ENCODE measurements at regions not wholly inside any gene's neighbourhood (a gene's known extent, or its start where the extent isn't known, plus 50 kb on each side); places are given as distances from the start of the nearest gene placed in this dataset.

DNA sequence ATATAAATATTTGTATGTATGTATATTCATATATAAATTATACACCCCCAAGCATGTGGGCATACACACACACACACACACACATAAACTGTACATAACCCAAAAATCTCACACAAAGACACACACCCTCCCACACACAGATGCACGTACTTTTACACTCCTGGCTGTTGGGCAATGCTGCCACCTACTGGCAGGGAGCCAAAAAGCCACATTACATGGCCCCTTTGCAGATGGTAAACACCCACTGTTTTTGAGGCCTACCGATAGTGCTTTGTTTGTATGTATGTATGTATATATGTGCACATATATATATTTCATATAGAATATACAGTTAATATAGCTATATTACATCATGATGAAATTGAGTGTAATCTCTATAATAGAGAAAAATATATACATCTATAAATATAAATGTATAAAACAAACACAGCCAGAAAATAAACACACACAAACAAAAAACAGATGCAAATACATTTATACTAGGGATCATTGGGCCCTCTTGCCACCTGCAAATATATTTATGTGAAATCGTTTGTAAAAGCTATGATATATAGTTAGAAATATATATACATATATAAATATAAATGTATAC, 120.1 kb upstream of the ACBD5 start:
- Histone ChIP-seq H3K9ac (replicated peaks; ENCODE audit: extremely low read depth, insufficient read depth, low read length) (no peak overlapping the region), H3K4me3 (replicated peaks in 1 of 3; ENCODE audit: insufficient read depth in 1 of 3, low read depth in 1 of 3, low read length in 3 of 3) (no peak overlapping the region), H3K27ac (ENCODE audit: insufficient read depth, low read depth, low read length) (no peak overlapping the region), H3K9me3 (replicated peaks; ENCODE audit: control insufficient read depth, insufficient read depth, low read length) (no peaks in the 10 kb centered on the region), H3K27me3 (ENCODE audit: control insufficient read depth in 2 of 2, insufficient read depth in 2 of 2, low read length in 2 of 2) (peaks cover 0 to 2% of the 10 kb centered on the region in 2 experiments), H3K4me2 (ENCODE audit: insufficient read depth, low read length) (no peak overlapping the region), H3K79me2 (ENCODE audit: control insufficient read depth, insufficient read depth, low read length) (no peaks in the 10 kb centered on the region), H3K4me1 (ENCODE audit: control insufficient read depth, extremely low read depth, insufficient read depth, low read length) (no peaks in the 10 kb centered on the region), H4K20me1 (replicated peaks; ENCODE audit: control insufficient read depth, extremely low read depth, insufficient read depth, low read length) (no peaks in the 10 kb centered on the region), H2AFZ (ENCODE audit: low read depth, low read length) (no peak overlapping the region), H3K36me3 (ENCODE audit: control insufficient read depth in 2 of 2, extremely low read depth in 1 of 2, insufficient read depth in 2 of 2, low read length in 2 of 2) (no peaks in the 10 kb centered on the region), H3K9me1 (replicated peaks; ENCODE audit: control insufficient read depth, extremely low read depth, insufficient read depth, low read length) (no peaks in the 10 kb centered on the region)
- dilution Hi-C loops (cut with MboI; ENCODE audit: extremely low pct_ligation_motif_present, low sequenced_read_pairs) (no loop called here), intact Hi-C loops (cut with micrococcal nuclease) (loop anchor here (1.0 to 5.0 kb wide), 4 partner anchors 118 to 469 kb away; partner anchors contain the start of genes ACBD5 and MASTL)
- CTCF ChIA-PET: interaction anchor here (0.9 to 1.6 kb wide), 3 partner anchors 9 to 471 kb away, joined by 3 to 10 read pairs (median 7); no protein-coding TSS in a partner anchor
- no TSS peak for BruUV-seq (replicated peaks)
- DNase-seq (ENCODE audit: low read depth, low spot score) (peak; percentile 75), FAIRE-seq (peak; percentile 93)
- POLR2A ChIA-PET: no interaction called here
- TF ChIP-seq POLR2A (IDR thresholded peaks at IDR 0.05; ENCODE audit: low read depth, low read length): no peak
- TF ChIP-seq, protein P1, sequence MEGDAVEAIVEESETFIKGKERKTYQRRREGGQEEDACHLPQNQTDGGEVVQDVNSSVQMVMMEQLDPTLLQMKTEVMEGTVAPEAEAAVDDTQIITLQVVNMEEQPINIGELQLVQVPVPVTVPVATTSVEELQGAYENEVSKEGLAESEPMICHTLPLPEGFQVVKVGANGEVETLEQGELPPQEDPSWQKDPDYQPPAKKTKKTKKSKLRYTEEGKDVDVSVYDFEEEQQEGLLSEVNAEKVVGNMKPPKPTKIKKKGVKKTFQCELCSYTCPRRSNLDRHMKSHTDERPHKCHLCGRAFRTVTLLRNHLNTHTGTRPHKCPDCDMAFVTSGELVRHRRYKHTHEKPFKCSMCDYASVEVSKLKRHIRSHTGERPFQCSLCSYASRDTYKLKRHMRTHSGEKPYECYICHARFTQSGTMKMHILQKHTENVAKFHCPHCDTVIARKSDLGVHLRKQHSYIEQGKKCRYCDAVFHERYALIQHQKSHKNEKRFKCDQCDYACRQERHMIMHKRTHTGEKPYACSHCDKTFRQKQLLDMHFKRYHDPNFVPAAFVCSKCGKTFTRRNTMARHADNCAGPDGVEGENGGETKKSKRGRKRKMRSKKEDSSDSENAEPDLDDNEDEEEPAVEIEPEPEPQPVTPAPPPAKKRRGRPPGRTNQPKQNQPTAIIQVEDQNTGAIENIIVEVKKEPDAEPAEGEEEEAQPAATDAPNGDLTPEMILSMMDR (IDR thresholded peaks at IDR 0.05; ENCODE audit: extremely low read depth in 1 of 2, insufficient read depth in 1 of 2, low read depth in 1 of 2, low read length in 2 of 2): peak; percentile 79 to 82
- TF ChIP-seq GATA2 (IDR thresholded peaks at IDR 0.05; ENCODE audit: insufficient read depth, insufficient read length, low read depth, low read length): no peak
- TF ChIP-seq JUN (IDR thresholded peaks at IDR 0.05; ENCODE audit: borderline replicate concordance, insufficient read depth, insufficient read length, low read depth): no peak

DNA sequence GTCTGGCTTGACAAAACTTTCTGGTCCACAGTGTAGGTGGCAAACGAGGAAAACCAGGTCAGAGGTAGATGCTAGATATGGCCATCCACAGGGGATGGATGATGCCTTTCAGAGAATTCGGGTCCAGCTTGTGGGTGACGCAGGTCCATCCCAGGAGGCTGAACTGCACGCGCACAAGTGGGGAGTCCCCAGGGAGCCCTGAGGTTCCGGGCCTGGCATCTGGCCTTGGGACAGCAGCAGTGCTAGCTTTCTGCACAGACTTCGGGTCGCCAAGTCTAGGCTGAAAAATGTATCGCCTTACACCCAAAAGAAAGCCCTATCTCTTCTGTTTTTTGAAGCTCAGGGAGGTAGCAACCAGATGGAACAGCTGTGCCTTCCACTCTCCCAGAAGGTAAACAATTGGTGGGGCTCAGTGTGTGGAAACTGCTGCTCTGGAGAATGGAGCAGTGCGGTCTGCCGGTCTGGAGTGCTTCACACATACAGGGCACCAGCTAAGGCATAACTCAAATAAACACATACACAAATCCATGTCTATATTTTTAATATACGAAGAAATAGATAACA, 119.3 kb upstream of the ACBD5 start:
- no peak overlapping the region for H3K4me2 ChIP-seq (ENCODE audit: insufficient read depth, low read length)
- no peak for FAIRE-seq
- no peaks in the 10 kb centered on the region for H3K4me1 ChIP-seq (ENCODE audit: control insufficient read depth, extremely low read depth, insufficient read depth, low read length)
- ChIA-PET POLR2A (no interaction called here), CTCF (interaction anchor here (0.9 to 1.6 kb wide), 3 partner anchors 10 to 470 kb away, joined by 3 to 10 read pairs (median 7); no protein-coding TSS in a partner anchor)
- no peak overlapping the region for H3K4me3 ChIP-seq (replicated peaks in 1 of 3; ENCODE audit: insufficient read depth in 1 of 3, low read depth in 1 of 3, low read length in 3 of 3)
- no TSS peak for BruUV-seq (replicated peaks)
- TF ChIP-seq, protein P1 (IDR thresholded peaks at IDR 0.05; ENCODE audit: extremely low read depth in 1 of 2, insufficient read depth in 1 of 2, low read depth in 1 of 2, low read length in 2 of 2): no peak
- TF ChIP-seq POLR2AphosphoS5 (IDR thresholded peaks at IDR 0.05; ENCODE audit: insufficient read depth, low read depth, low read length): no peak
- TF ChIP-seq, protein P2, sequence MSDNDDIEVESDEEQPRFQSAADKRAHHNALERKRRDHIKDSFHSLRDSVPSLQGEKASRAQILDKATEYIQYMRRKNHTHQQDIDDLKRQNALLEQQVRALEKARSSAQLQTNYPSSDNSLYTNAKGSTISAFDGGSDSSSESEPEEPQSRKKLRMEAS (IDR thresholded peaks at IDR 0.05; ENCODE audit: insufficient read depth, insufficient read length): no peak
- no peak for TF ChIP-seq POLR2A (IDR thresholded peaks at IDR 0.05; ENCODE audit: low read depth, low read length)
- TF ChIP-seq EZH2 (IDR thresholded peaks at IDR 0.05; ENCODE audit: borderline replicate concordance, low read depth, low read length, severe bottlenecking): no peak
- TF ChIP-seq JUN (IDR thresholded peaks at IDR 0.05; ENCODE audit: borderline replicate concordance, insufficient read depth, insufficient read length, low read depth): no peak
- TF ChIP-seq FOS (IDR thresholded peaks at IDR 0.05; ENCODE audit: borderline replicate concordance, insufficient read depth, low read length): no peak
- TF ChIP-seq GATA2 (IDR thresholded peaks at IDR 0.05; ENCODE audit: insufficient read depth, insufficient read length, low read depth, low read length): no peak
- no peak for DNase-seq (ENCODE audit: low read depth, low spot score)
- H4K20me1 ChIP-seq (replicated peaks; ENCODE audit: control insufficient read depth, extremely low read depth, insufficient read depth, low read length): no peaks in the 10 kb centered on the region
- no peaks in the 10 kb centered on the region for H3K36me3 ChIP-seq (ENCODE audit: control insufficient read depth in 2 of 2, extremely low read depth in 1 of 2, insufficient read depth in 2 of 2, low read length in 2 of 2)
- no peak overlapping the region for H3K9ac ChIP-seq (replicated peaks; ENCODE audit: extremely low read depth, insufficient read depth, low read length)
- dilution Hi-C loops (cut with MboI; ENCODE audit: extremely low pct_ligation_motif_present, low sequenced_read_pairs) (no loop called here), intact Hi-C loops (cut with micrococcal nuclease) (loop anchor here (1.0 to 5.0 kb wide), 4 partner anchors 118 to 469 kb away; partner anchors contain the start of genes ACBD5 and MASTL)
- no peaks in the 10 kb centered on the region for H3K79me2 ChIP-seq (ENCODE audit: control insufficient read depth, insufficient read depth, low read length)
- no peaks in the 10 kb centered on the region for H3K9me3 ChIP-seq (replicated peaks; ENCODE audit: control insufficient read depth, insufficient read depth, low read length)
- no peak overlapping the region for H2AFZ ChIP-seq (ENCODE audit: low read depth, low read length)
- H3K9me1 ChIP-seq (replicated peaks; ENCODE audit: control insufficient read depth, extremely low read depth, insufficient read depth, low read length): no peaks in the 10 kb centered on the region
- H3K27ac ChIP-seq (ENCODE audit: insufficient read depth, low read depth, low read length): no peak overlapping the region
- H3K27me3 ChIP-seq (ENCODE audit: control insufficient read depth in 2 of 2, insufficient read depth in 2 of 2, low read length in 2 of 2): no peaks in the 10 kb centered on the region
